ENCODE measurements at regions not wholly inside any gene's neighbourhood (a gene's known extent, or its start where the extent isn't known, plus 50 kb on each side); places are given as distances from the start of the nearest gene placed in this dataset.

- DNase-seq: no peak
Measured at GRCh38 chr10:43888586-43888985, 239.9 kb upstream of the ZNF32 start.

- DNase-seq: no peak
Measured at GRCh38 chr10:43885842-43886241, 237.2 kb upstream of the ZNF32 start.

- no peak for DNase-seq
Measured at GRCh38 chr10:43885252-43885651, 236.6 kb upstream of the ZNF32 start.

GRCh38 chr10:43884501-43885105 lies 235.9 kb upstream of the ZNF32 start:
- no peak for DNase-seq

- no peak for DNase-seq
Measured at GRCh38 chr10:43882711-43883110, 234.0 kb upstream of the ZNF32 start.

GRCh38 chr10:43881657-43882056 lies 233.0 kb upstream of the ZNF32 start:
- no peak for DNase-seq

- DNase-seq: no peak
Measured at GRCh38 chr10:43880160-43880559, 231.5 kb upstream of the ZNF32 start.

GRCh38 chr10:43879742-43880141 lies 231.1 kb upstream of the ZNF32 start:
- no peak for DNase-seq

GRCh38 chr10:43879162-43879561 lies 230.5 kb upstream of the ZNF32 start:
- no peak for DNase-seq

- DNase-seq: no peak
Measured at GRCh38 chr10:43878386-43878785, 229.7 kb upstream of the ZNF32 start.

- no peak for DNase-seq
Measured at GRCh38 chr10:43876976-43877375, 228.3 kb upstream of the ZNF32 start.

- DNase-seq: no peak
Measured at GRCh38 chr10:43874984-43875383, 226.3 kb upstream of the ZNF32 start.

- DNase-seq: no peak
Measured at GRCh38 chr10:43873717-43874116, 225.0 kb upstream of the ZNF32 start.

GRCh38 chr10:43872644-43873043 lies 224.0 kb upstream of the ZNF32 start:
- no peak for DNase-seq

GRCh38 chr10:43871545-43871944 lies 222.9 kb upstream of the ZNF32 start:
- no peak for DNase-seq

- DNase-seq: no peak
Measured at GRCh38 chr10:43870968-43871439, 222.3 kb upstream of the ZNF32 start.

- no peak for DNase-seq
Measured at GRCh38 chr10:43869669-43870322, 221.1 kb upstream of the ZNF32 start.

GRCh38 chr10:43868952-43869351 lies 220.3 kb upstream of the ZNF32 start:
- DNase-seq: no peak

- DNase-seq: no peak
Measured at GRCh38 chr10:43867667-43868565, 219.2 kb upstream of the ZNF32 start.

GRCh38 chr10:43867113-43867512 lies 218.4 kb upstream of the ZNF32 start:
- no peak for DNase-seq

- no peak for DNase-seq
Measured at GRCh38 chr10:43866712-43867111, 218.0 kb upstream of the ZNF32 start.

- no peak for DNase-seq
Measured at GRCh38 chr10:43865265-43866135, 216.8 kb upstream of the ZNF32 start.

GRCh38 chr10:43864656-43865055 lies 216.0 kb upstream of the ZNF32 start:
- no peak for DNase-seq

Measured in stimulated activated CD4-positive, alpha-beta T cell treated with anti-CD3 and anti-CD28 coated beads, Interleukin-1b, Interleukin-23, amount 100 ng/mL, for 48 hours (primary cell).